Lung (tissue), 11 donors: ENCODE measurements at regions not wholly inside any gene's neighbourhood (a gene's known extent, or its start where the extent isn't known, plus 50 kb on each side); places are given as distances from the start of the nearest gene placed in this dataset.
A peak's percentile ranks its signal among the peaks of the same experiment; 100 is the strongest.

Experiments used
- ATAC-seq: fragments of 200-7000 bp; cut with Tn5 transposase; one replicate; pipeline ENCODE4 v1.9.1; 2020; ENCODE audit warnings: moderate number of reproducible peaks; ENCODE audit not compliant: insufficient read depth, low FRiP score
- DNase-seq, 3 donors: peaks; one replicate each; pipeline ENCODE4 v3.0.0-alpha.2; 2013 to 2017
- H3K27ac ChIP-seq, 2 donors: one replicate each; pipeline ENCODE4 v1.5.1; 2013; ENCODE audit warnings: mild to moderate bottlenecking in 2 of 2, moderate library complexity in 2 of 2, control low read depth in 1 of 2, inconsistent platforms in 1 of 2, low read depth in 1 of 2, low read length in 1 of 2
- H3K27me3 ChIP-seq, 3 donors: one replicate each; pipeline ENCODE4 v1.5.1; 2013; ENCODE audit warnings: low read length in 2 of 3; ENCODE audit not compliant: control insufficient read depth in 3 of 3, insufficient read depth in 3 of 3
- H3K36me3 ChIP-seq, 4 donors: one replicate each; pipeline ENCODE4 v1.5.1; 2013; ENCODE audit warnings: low read length in 4 of 4, mild to moderate bottlenecking in 1 of 4, moderate library complexity in 1 of 4; ENCODE audit not compliant: control insufficient read depth in 4 of 4, insufficient read depth in 4 of 4
- H3K4me1 ChIP-seq, 5 donors: one replicate each; pipeline ENCODE4 v1.5.1; 2013; ENCODE audit warnings: low read length in 5 of 5, mild to moderate bottlenecking in 2 of 5, moderate library complexity in 1 of 5; ENCODE audit not compliant: control insufficient read depth in 5 of 5, insufficient read depth in 5 of 5
- H3K4me3 ChIP-seq: one replicate; pipeline ENCODE4 v1.5.1; 2013; ENCODE audit warnings: mild to moderate bottlenecking, control low read depth, moderate library complexity
- H3K9ac ChIP-seq, 2 donors: one replicate each; pipeline ENCODE4 v1.5.1; 2013; ENCODE audit warnings: low read length in 2 of 2, control low read depth in 1 of 2; ENCODE audit not compliant: insufficient read depth in 1 of 2
- H3K9me3 ChIP-seq, 4 donors: one replicate each; pipeline ENCODE4 v1.5.1; 2013; ENCODE audit warnings: low read length in 3 of 4, mild to moderate bottlenecking in 1 of 4, moderate library complexity in 1 of 4; ENCODE audit not compliant: control insufficient read depth in 4 of 4, insufficient read depth in 3 of 4
- CTCF ChIP-seq: IDR thresholded peaks from 2 replicates; pipeline ENCODE4 v1.5.1; 2012; ENCODE audit warnings: mild to moderate bottlenecking; ENCODE audit errors: control extremely low read depth, extremely low read depth
- WGBS, 2 donors: extraction: QIAGEN DNeasy Blood & Tissue Kit; methylation state at CpG; one replicate each; pipeline ENCODE4 v1.1.7; 2013; 5-methylcytosine and 5-hydroxymethylcytosine counted together
- donor health status: control.
- donor health status: control.
- donor health status: Bipolar disorder and iron deficiency.
- donor health status: healthy.
- donor health status: DM: yes; HTN: yes; CAD: no.

- no peaks in the 10 kb centered on the region for H3K27me3 ChIP-seq
- peaks cover 2 to 56% (median 42%) of the 10 kb centered on the region in 5 donors for H3K4me1 ChIP-seq
- no peak overlapping the region for H3K9ac ChIP-seq
- WGBS, 2 donors: 86 to 91% methylated on average over 2 of the region's 2 CpGs
- no peak for TF ChIP-seq CTCF
- no peaks in the 10 kb centered on the region for H3K9me3 ChIP-seq
- no peak for ATAC-seq
- H3K4me3 ChIP-seq: no peak overlapping the region
- H3K36me3 ChIP-seq: no peaks in the 10 kb centered on the region
- H3K27ac ChIP-seq: peak overlapping the region in 1 of 2 donors; percentile 45
- peak in 2 of 3 donors; percentile 74 to 84 for DNase-seq
These were observed 66.6 kb upstream of the IPO9 start for GRCh38 chr1:201762381-201762780.

- H3K36me3 ChIP-seq: no peaks in the 10 kb centered on the region
- no peaks in the 10 kb centered on the region for H3K9me3 ChIP-seq
- TF ChIP-seq CTCF: no peak
- peaks cover 0 to 56% (median 42%) of the 10 kb centered on the region in 5 donors for H3K4me1 ChIP-seq
- peak overlapping the region in 1 of 2 donors; percentile 49 for H3K27ac ChIP-seq
- H3K27me3 ChIP-seq: no peaks in the 10 kb centered on the region
- DNase-seq (peak; percentile 41 to 86 (median 79)), ATAC-seq (no peak)
- peak overlapping the region in 1 of 2 donors; percentile 57 for H3K9ac ChIP-seq
- 81 to 86% methylated on average over 7 of the region's 7 CpGs for WGBS, 2 donors
- no peak overlapping the region for H3K4me3 ChIP-seq
These were observed 65.4 kb upstream of the IPO9 start for GRCh38 chr1:201763455-201764140.

GRCh38 chr1:201764166-201764565 lies 64.8 kb upstream of the IPO9 start:
- WGBS, 2 donors: 88 to 92% methylated on average over 4 of the region's 4 CpGs
- no peaks in the 10 kb centered on the region for H3K36me3 ChIP-seq
- peak overlapping the region in 1 of 2 donors; percentile 66 for H3K27ac ChIP-seq

More at GRCh38 chr1:201764166-201764565, 64.8 kb upstream of the IPO9 start:
- Histone ChIP-seq H3K9ac (no peak overlapping the region), H3K27me3 (no peaks in the 10 kb centered on the region), H3K9me3 (no peaks in the 10 kb centered on the region), H3K4me3 (no peak overlapping the region), H3K4me1 (peaks cover 0 to 53% (median 40%) of the 10 kb centered on the region in 5 donors)
- DNase-seq: no peak
- ATAC-seq: no peak
- no peak for TF ChIP-seq CTCF
